Smooth muscle cell (in vitro differentiated cells): ENCODE measurements at regions not wholly inside any gene's neighbourhood (a gene's known extent, or its start where the extent isn't known, plus 50 kb on each side); places are given as distances from the start of the nearest gene placed in this dataset.

Experiments
- DNase-seq: peaks from one replicate; lab custom pipeline; 2025; ENCODE audit not compliant: unreplicated experiment; lab: John Stamatoyannopoulos, UW
- H2AFZ ChIP-seq: fragments of 200-600 bp; sonication (generic); 2 replicates; pipeline ENCODE4 v1.6.0; 2016; ENCODE audit warnings: antibody characterized with exemption, low read depth, mild to moderate bottlenecking
- H3F3A ChIP-seq: fragments of 200-600 bp; sonication (generic); 2 replicates; pipeline ENCODE4 v1.6.0; 2017; ENCODE audit warnings: antibody characterized with exemption, low read depth
- H3K27ac ChIP-seq: fragments of 200-600 bp; sonication (generic); 2 replicates; pipeline ENCODE4 v1.5.1; 2016; ENCODE audit warnings: low read depth, mild to moderate bottlenecking
- H3K27me3 ChIP-seq: fragments of 200-600 bp; sonication (generic); 2 replicates; pipeline ENCODE4 v1.6.1; 2016; ENCODE audit warnings: low read depth, mild to moderate bottlenecking
- H3K36me3 ChIP-seq: fragments of 200-600 bp; sonication (generic); 2 replicates; pipeline ENCODE4 v1.5.1; 2016; ENCODE audit warnings: low read depth
- H3K4me1 ChIP-seq: fragments of 200-600 bp; sonication (generic); 2 replicates; pipeline ENCODE4 v1.5.1; 2016; ENCODE audit warnings: low read depth
- H3K4me2 ChIP-seq: fragments of 200-600 bp; sonication (generic); 2 replicates; pipeline ENCODE4 v1.6.0; 2016; ENCODE audit warnings: mild to moderate bottlenecking
- H3K4me3 ChIP-seq: fragments of 200-600 bp; sonication (generic); 2 replicates; pipeline ENCODE4 v1.5.1; 2016; ENCODE audit warnings: mild to moderate bottlenecking
- H3K79me2 ChIP-seq: fragments of 200-600 bp; sonication (generic); 2 replicates; pipeline ENCODE4 v1.6.0; 2016; ENCODE audit warnings: low read depth, mild to moderate bottlenecking
- H3K9ac ChIP-seq: fragments of 200-600 bp; sonication (generic); 2 replicates; pipeline ENCODE4 v1.6.0; 2016; ENCODE audit warnings: low read depth
- H3K9me3 ChIP-seq: fragments of 200-600 bp; sonication (generic); replicated peaks from 2 replicates; pipeline ENCODE4 v1.5.1; 2016; ENCODE audit warnings: low read depth
- H4K20me1 ChIP-seq: fragments of 200-600 bp; sonication (generic); 2 replicates; pipeline ENCODE4 v1.6.0; 2016; ENCODE audit warnings: low read depth
- CTCF ChIP-seq: fragments of 200-600 bp; sonication (generic); IDR thresholded peaks from 2 replicates; pipeline ENCODE4 v1.5.1; 2017; ENCODE audit warnings: borderline replicate concordance, mild to moderate bottlenecking, antibody characterized with exemption; ENCODE audit not compliant: insufficient read depth, poor library complexity, severe bottlenecking
- WGBS: methylation state at CpG from one replicate; pipeline ENCODE4 v1.1.7; 2016; ENCODE audit warnings: low lambda C conversion rate; 5-methylcytosine and 5-hydroxymethylcytosine counted together

GRCh38 chr4:84237008-84237407 is 262.1 kb downstream of the NKX6-1 start:
- H3K9ac ChIP-seq, result no peak overlapping the region
- H3K79me2 ChIP-seq, result no peaks in the 10 kb centered on the region
- no peak for DNase-seq
- no peaks in the 10 kb centered on the region for H3K9me3 ChIP-seq
- no peaks in the 10 kb centered on the region for H4K20me1 ChIP-seq
- H3K4me1 ChIP-seq, result no peaks in the 10 kb centered on the region
- H3K27me3 ChIP-seq, result no peaks in the 10 kb centered on the region
- peaks cover 6% of the 10 kb centered on the region for H3F3A ChIP-seq
- no peak overlapping the region for H3K27ac ChIP-seq
- H2AFZ ChIP-seq, result no peak overlapping the region
- no peaks in the 10 kb centered on the region for H3K36me3 ChIP-seq
- H3K4me2 ChIP-seq, result no peak overlapping the region
- WGBS, result 83% methylated on average over 4 of the region's 4 CpGs
- H3K4me3 ChIP-seq, result no peak overlapping the region
- TF ChIP-seq CTCF, result no peak

- Histone ChIP-seq H3K36me3 (no peaks in the 10 kb centered on the region), H3K9me3 (no peaks in the 10 kb centered on the region), H3K27ac (no peak overlapping the region), H3K4me3 (no peak overlapping the region), H3K9ac (no peak overlapping the region), H4K20me1 (no peaks in the 10 kb centered on the region), H2AFZ (no peak overlapping the region), H3K4me1 (no peaks in the 10 kb centered on the region), H3K27me3 (no peaks in the 10 kb centered on the region), H3K4me2 (no peak overlapping the region), H3K79me2 (no peaks in the 10 kb centered on the region), H3F3A (peaks cover 8% of the 10 kb centered on the region)
- no peak for DNase-seq
- 85% methylated on average over 6 of the region's 6 CpGs for WGBS
- TF ChIP-seq CTCF, result no peak
Measured at GRCh38 chr4:84235126-84235944, 263.8 kb downstream of the NKX6-1 start.

GRCh38 chr4:84232309-84233095 is 266.6 kb downstream of the NKX6-1 start:
- Histone ChIP-seq H3K9me3 (no peaks in the 10 kb centered on the region), H3K27ac (no peak overlapping the region), H3K79me2 (no peaks in the 10 kb centered on the region), H3F3A (peaks cover 8% of the 10 kb centered on the region), H3K4me3 (no peak overlapping the region), H3K4me2 (no peak overlapping the region), H3K27me3 (no peaks in the 10 kb centered on the region), H3K36me3 (no peaks in the 10 kb centered on the region), H3K9ac (no peak overlapping the region), H2AFZ (no peak overlapping the region), H3K4me1 (no peaks in the 10 kb centered on the region), H4K20me1 (no peaks in the 10 kb centered on the region)
- WGBS, result 51% methylated on average over 7 of the region's 7 CpGs
- DNase-seq, result no peak
- no peak for TF ChIP-seq CTCF
